PC-9 (cell line): ENCODE measurements at regions not wholly inside any gene's neighbourhood (a gene's known extent, or its start where the extent isn't known, plus 50 kb on each side); places are given as distances from the start of the nearest gene placed in this dataset.

ENCODE experiments used
- CTCF ChIP-seq: fragments of 200-600 bp; sonication (generic); conservative IDR thresholded peaks from 2 replicates; pipeline ENCODE4 v1.6.1; 2017; ENCODE audit warnings: mixed run types, antibody characterized with exemption, mild to moderate bottlenecking, moderate library complexity
- EZH2 ChIP-seq: fragments of 200-600 bp; sonication (generic); IDR thresholded peaks from 2 replicates; pipeline ENCODE4 v1.8.0; 2017; ENCODE audit warnings: antibody characterized with exemption, low read depth

- TF ChIP-seq CTCF (no peak), EZH2 (no peak)
Observed at GRCh38 chr6:11320914-11321597, 88.6 kb upstream of the NEDD9 start.
